Stimulated activated CD4-positive, alpha-beta T cell treated with anti-CD3 and anti-CD28 coated beads, Interleukin-12 subunit alpha, Interleukin-12 subunit beta, amount 100 ng/mL, for 24 hours (primary cell): ENCODE measurements at regions not wholly inside any gene's neighbourhood (a gene's known extent, or its start where the extent isn't known, plus 50 kb on each side); places are given as distances from the start of the nearest gene placed in this dataset.
"Not testable (repeated sequence)": the region's sequence is repeated elsewhere in the genome, so short reads cannot be mapped to it uniquely, and the experiment has no call there.

Experiments used
- DNase-seq, 2 experiments: peaks; one replicate each; pipeline ENCODE4 v3.0.0-alpha.2; 2020; ENCODE audit warnings: low read depth in 2 of 2

GRCh38 chr1:65590279-65590678, 169.8 kb downstream of the LEPR start:
- no peak for DNase-seq

DNA sequence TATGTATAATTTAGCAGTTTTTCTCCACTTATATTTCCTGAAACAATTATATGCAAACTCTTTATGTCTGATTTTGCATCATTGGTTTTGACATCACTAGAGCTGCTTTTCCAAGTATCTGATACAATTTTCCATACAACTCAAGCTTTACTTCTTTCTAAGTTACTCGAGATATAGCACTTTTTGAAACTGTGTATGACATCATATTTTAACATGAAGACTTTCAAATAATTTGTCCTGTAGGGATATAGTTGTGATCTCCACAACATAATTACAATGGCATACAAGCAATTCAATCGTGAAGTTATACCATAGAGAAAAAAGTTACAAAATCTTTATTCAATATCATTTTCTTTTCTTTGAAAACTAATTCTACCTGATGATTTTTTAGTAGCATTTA, 173.0 kb downstream of the LEPR start:
- DNase-seq = no peak

DNA sequence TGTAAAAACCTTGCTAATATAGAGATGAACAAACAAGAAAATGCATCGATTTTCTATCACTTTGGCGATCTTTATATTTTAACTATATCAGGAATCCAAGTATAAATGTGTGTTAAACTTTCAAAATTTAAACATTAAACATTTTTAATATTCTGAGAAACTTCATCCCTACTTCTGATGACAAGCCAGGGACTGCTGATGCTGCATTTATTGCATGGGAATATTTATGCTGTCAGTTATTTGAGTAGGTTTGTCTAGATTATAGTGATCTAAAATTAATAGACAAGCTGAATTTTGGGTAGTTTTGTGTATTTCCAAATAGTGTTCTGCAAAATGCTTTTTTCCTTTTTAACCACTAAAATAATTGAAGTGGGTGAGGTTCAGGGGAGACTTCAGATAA, 175.3 kb downstream of the LEPR start:
- no peak for DNase-seq

DNA sequence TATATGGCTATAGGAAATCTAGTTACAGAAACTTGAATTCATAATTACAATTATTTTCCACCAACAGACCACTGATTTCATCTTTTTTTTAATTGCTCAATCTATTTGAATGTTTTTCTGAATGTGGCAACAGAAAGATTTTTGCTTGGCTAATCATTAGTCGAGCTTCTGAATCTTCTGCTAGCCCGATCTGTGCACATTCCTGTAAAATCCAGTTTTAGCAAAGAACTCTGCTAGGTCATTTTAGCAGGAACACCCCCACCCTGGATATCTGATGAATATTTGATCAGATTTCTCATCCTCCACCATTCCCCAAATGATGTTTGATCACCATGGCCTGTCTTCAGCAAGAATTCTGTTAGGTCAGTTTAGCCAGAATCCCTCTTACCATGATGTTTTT, 176.3 kb downstream of the LEPR start:
- no peak for DNase-seq

- DNase-seq = no peak
Observed at GRCh38 chr1:65605621-65606020, 185.2 kb downstream of the LEPR start.

GRCh38 chr1:65606426-65606825, 186.0 kb downstream of the LEPR start:
- DNase-seq = no peak

DNA sequence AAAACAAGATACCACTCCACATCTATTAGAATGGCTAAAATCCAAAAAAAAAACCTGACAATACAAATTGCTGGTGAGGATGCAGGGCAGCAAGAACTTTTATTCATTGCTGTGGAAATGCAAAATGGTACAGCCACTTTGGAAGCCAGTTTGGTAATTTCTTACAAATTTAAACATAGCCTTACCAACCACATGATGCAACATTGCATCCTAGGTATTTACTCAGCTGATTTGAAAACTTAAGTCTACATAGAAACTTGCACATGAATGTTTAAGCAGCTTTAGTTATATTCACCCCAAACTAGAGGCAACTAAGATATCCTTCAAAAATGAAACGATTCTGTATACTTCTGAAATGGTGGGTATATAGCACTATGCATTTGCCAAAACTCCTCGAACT, 178.8 kb upstream of the PDE4B start:
- no peak for DNase-seq

- no peak for DNase-seq
Observed at GRCh38 chr1:65615859-65616258, 176.8 kb upstream of the PDE4B start.

DNA sequence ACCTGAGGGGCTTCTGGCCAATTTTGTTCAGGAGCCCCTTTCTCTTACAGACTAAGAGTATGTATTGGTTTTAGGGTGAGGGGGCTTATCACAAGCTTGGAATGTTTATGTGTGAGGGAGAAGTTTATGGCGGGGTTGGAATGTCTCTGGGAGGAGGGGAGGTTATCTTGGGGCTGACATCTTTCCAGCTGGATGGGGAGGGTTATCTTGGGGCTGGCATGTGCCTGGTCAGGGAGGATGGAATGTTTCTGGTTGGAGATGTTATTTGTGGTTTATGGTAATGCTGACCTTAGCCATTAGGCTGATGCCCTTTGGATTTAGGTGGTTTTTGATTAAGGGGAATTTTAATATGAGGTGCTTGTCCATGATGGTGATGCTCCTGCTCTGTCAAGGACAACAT, 171.0 kb upstream of the PDE4B start:
- not testable (repeated sequence) for DNase-seq

DNA sequence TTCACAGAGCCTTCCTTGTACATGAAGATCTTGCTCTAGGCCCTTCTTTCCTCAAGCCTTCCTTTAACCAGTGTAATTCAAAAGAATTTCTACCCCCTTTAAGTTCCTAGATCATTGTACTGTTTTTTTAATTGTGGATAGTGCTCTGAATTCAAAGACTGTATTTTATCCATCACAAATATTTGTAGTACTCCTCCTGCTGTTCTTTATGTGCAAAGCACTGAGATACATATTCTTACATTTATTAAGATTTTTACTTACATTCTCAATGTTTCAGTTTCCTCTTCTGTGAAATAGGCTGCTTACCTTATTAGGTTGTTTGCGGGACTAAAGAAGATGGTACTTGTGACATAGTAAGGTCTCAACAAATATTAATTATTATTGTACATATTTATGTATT, 168.8 kb upstream of the PDE4B start:
- no peak for DNase-seq

DNA sequence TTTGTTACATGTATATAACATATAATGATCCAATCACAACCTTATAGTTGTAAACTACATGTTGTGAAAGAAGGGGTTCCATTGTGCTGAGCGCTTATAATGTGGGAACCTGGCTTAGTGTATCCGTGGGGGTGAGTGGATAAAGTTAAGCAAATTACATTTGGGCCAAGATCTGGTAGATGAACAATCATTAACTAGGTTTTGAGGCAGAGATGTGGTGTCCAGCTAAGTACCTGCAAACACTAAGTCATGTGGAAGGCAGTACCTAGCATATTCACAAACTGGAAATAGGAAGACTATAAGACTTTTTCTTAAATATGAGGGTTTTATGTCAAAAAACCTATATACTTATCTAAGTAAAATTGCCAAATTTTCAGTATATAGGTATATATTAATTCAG, 167.2 kb upstream of the PDE4B start:
- no peak for DNase-seq

GRCh38 chr1:65626003-65626402, 166.7 kb upstream of the PDE4B start:
- DNase-seq = no peak

DNA sequence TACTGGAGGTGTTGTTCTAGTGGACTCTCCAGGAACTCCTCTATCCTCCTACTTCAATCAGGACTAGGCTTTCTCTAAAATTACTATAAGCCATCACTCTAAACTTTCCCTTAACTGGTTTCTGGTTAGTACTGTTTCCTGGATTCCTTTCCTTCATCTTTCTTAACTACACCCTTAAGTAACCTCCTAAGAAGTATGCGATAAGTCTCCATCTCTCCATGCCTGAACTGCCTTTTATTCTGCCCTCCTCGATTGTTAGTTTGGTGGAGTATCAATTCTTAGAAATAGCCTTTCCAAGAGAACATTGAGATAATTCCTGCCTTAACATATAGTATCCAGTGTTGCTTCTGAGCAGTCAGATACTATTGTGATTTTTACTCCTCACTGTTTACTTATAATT, 162.9 kb upstream of the PDE4B start:
- no peak for DNase-seq

- DNase-seq = no peak
Observed at GRCh38 chr1:65630855-65631254, 161.8 kb upstream of the PDE4B start.

GRCh38 chr1:65632235-65632634, 160.5 kb upstream of the PDE4B start:
- DNase-seq = no peak

DNA sequence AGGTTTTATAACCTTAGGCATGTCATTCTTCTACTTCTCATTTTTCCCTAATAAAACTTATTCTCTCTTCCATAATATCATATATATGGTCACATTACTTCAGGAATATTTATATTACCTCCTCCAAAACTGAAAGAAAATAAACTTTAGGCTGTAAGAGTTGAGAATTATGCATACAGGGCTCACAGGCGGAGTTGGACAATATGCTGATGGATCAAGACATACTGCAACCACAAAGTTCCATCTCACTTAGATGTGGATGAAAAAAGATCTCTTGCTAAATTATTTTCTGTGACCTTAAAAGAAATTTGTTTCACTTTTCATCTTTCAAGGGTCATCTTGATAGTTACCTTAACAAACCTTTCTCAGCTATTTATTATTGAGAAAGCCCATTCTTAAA, 152.6 kb upstream of the PDE4B start:
- DNase-seq = no peak

DNA sequence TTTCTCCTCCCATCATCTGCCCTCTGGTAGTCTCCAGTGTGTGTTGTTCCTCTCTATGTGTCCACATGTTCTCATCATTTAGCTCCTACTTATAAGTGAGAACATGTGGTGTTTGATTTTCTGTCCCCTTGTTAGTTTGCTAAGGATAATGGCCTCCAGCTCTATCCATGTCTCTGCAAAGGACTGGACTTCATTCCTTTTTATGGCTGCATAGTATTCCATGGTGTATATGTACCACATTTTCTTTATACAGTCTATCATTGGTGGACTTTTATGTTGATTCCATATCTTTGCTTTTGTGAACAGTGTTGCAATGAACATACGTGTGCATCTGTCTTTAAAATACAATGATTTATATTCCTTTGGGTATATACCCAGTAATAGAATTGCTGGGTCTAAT, 143.5 kb upstream of the PDE4B start:
- not testable (repeated sequence) for DNase-seq

DNA sequence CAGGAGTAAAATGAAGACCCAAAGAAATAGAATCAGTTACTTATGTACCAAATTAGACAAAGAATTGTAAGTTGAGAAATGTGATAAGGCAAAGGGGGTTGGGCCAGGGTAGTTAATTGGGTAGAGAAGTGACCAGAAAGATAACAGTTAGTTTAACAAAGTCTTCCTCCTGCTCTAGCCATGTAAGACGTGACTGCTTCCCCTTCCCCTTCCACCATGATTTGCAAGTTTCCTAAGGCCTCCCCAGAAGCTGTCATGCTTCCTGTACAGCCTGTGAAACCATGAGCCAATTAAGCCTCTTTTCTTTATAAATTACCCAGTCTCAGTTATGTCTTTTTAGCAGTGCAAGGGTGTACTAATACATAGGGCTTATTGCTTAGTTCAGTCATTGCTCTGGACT, 142.0 kb upstream of the PDE4B start:
- DNase-seq = no peak

- DNase-seq = not testable (repeated sequence)
Observed at GRCh38 chr1:65654526-65654925, 138.2 kb upstream of the PDE4B start.

DNA sequence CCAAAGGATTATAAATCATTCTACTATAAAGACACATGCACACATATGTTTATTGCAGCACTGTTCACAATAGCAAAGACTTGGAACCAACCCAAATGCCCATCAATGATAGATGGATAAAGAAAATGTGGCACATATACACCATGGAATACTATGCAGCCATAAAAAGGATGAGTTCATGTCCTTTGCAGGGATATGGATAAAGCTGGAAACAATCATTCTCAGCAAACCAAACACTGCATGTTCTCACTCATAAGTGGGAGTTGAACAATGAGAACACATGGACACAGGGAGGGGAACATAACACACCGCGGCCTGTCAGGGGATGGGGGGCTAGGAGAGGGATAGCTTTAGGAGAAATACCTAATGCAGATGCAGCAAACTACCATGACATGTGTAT, 135.1 kb upstream of the PDE4B start:
- not testable (repeated sequence) for DNase-seq

DNA sequence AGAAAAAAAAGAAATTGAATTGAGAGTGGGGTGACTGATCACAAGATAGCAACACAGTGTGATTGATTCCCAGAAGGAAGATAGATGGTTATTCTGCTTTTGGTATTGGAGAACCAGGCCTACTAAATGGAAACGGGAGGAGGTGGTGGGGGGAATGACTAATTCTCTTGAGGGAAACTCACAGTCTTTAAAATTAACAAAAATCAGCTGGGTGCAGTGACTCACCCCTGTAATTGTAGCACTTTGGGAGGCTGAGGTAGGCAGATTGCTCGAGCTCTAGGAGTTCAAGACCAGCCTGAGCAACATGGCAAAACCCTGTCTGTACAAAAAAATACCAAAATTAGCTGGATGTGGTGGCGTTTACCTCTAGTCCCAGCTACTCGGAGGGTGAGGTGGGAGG, 134.6 kb upstream of the PDE4B start:
- no peak for DNase-seq

GRCh38 chr1:65668368-65668767, 124.3 kb upstream of the PDE4B start:
- no peak for DNase-seq

DNA sequence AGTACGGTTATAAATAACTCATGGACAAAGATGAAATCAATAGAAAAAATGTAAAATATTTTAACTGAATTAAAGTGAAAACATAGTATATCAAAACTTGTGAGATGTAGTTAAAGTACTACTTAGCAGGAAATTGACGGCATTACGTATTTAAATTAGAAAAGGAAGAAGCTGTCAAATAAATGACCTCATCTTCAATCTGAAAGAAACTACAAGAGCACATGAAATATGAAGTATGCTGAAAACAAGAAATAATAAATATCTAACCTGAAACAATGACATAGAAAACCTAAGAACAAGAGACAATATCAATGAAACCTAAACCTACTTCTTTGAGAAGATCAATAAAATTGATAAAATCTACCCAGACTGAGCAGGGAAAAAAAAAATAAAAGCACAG, 122.2 kb upstream of the PDE4B start:
- no peak for DNase-seq

- DNase-seq = no peak
Observed at GRCh38 chr1:65674522-65674921, 118.2 kb upstream of the PDE4B start.

- DNase-seq = no peak
Observed at GRCh38 chr1:65679773-65680172, 112.9 kb upstream of the PDE4B start.
